ENCODE measurements at regions not wholly inside any gene's neighbourhood (a gene's known extent, or its start where the extent isn't known, plus 50 kb on each side); places are given as distances from the start of the nearest gene placed in this dataset.

- DNase-seq (ENCODE audit: low spot score), result no peak
Measured at GRCh38 chr20:42020316-42020715, 402.1 kb upstream of the CHD6 start.

DNA sequence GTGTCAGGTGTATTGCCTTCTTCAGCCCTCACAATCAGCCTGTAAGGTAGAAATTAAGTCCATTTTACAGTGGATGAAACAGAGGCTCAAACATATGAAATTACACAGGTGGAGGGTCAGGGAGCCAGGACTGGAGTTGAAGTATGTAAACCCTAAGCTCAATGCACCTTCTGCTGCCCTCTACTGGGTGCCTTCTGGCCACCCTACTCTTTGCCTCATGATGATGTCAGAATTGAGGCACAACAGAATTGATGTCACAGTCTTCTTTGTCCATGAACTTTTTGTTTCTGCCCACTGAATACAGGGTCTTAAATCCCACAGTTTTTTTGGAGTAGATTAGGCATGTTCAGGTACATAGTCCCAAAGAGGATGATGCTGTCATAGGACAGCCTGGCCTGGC, 400.8 kb upstream of the CHD6 start:
- DNase-seq (ENCODE audit: low spot score), result no peak

- no peak for DNase-seq (ENCODE audit: low spot score)
Measured at GRCh38 chr20:42010090-42010489, 391.9 kb upstream of the CHD6 start.

DNA sequence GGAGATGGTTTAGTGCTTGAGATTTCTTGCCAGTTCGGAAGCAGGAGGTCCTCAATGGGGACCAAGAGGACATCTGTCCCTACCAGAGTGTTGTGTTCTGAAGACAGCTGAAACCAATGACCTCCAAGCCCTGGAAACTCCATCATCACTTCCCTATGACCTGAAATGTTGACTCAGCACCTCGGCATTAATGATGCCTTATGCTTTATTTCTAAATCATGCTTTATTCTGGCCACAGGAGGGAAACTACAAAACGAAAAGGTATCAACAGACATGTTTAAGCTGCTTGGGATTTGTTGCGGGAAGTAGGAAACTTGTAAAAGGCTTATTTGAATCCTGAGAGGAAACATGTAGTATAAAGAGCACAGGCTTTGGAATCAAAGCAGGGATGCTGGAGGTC, 389.1 kb upstream of the CHD6 start:
- DNase-seq (ENCODE audit: low spot score), result no peak

DNA sequence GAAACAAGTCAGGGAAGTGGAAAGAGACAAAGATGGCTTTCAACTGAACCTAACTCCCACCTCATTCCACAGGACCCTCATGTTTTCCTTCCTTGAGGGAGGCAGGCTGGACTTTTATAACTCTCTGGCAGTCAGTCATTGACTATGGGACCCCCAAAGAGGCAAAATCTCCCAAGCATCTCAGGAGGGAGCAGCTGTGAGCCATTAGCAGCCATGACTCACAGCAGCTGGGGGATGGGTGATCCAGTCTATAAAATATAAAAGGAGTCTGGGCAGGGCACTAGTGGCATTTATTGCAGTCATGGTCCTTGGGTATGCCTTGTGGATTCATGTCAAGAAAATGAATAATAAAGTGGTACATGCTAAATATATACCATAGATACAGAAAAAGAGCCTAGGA, 387.0 kb upstream of the CHD6 start:
- no peak for DNase-seq (ENCODE audit: low spot score)

- DNase-seq (ENCODE audit: low spot score), result no peak
Measured at GRCh38 chr20:42003380-42003779, 385.2 kb upstream of the CHD6 start.

- no peak for DNase-seq (ENCODE audit: low spot score)
Measured at GRCh38 chr20:41998539-41999341, 380.6 kb upstream of the CHD6 start.

GRCh38 chr20:41996951-41997350, 378.8 kb upstream of the CHD6 start:
- no peak for DNase-seq (ENCODE audit: low spot score)

- no peak for DNase-seq (ENCODE audit: low spot score)
Measured at GRCh38 chr20:41992481-41992880, 374.3 kb upstream of the CHD6 start.

DNA sequence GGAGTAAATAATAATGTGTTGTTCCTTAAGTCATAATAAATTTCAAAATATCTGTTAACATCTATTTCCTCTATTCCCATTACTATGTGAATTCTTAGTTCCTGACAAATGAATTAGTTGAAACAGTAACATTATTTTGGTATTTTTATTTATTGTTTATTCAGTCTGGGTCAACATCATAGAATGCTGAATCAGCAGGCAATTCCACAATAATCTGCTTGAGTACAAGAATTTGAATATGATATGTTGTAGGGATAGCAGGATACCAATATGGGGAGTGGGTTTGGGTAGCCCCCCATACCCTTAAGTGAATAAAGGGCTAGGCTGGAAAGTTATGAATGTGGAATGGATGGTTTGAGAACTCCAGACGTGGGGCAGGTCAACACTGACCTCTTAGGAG, 373.2 kb upstream of the CHD6 start:
- DNase-seq (ENCODE audit: low spot score), result no peak

GRCh38 chr20:41989935-41990635, 371.9 kb upstream of the CHD6 start:
- DNase-seq (ENCODE audit: low spot score), result no peak

DNA sequence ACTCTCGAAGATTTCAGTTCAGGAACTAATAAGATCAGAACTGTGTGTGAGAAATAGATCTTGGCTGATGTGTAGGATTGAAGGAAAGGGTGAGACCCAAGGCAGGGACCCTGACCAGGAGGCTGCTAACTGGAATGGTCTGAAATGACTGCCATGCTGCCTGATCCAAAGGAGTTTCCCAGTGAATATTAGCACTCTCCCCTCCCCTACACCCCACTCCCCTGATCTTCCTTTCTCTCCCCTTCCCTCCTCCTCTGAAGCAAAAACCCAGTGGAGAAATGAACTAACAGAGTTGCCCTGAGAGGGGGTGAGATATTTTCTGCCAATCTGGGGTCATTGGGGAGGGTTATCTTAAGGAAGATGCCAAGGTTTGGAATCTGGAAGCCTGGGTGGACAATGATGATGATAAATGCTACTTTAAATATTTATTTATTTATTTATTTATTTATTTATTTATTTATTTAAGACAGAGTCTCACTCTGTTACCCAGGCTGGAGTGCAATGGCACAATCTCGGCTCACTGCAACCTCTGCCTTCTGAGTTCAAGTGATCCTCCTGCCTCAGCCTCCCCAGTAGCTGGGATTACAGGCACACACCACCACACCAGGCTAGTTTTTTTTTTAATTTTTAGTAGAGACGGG, 371.0 kb upstream of the CHD6 start:
- DNase-seq (ENCODE audit: low spot score), result no peak

- DNase-seq (ENCODE audit: low spot score), result no peak
Measured at GRCh38 chr20:41984031-41984430, 365.9 kb upstream of the CHD6 start.

DNA sequence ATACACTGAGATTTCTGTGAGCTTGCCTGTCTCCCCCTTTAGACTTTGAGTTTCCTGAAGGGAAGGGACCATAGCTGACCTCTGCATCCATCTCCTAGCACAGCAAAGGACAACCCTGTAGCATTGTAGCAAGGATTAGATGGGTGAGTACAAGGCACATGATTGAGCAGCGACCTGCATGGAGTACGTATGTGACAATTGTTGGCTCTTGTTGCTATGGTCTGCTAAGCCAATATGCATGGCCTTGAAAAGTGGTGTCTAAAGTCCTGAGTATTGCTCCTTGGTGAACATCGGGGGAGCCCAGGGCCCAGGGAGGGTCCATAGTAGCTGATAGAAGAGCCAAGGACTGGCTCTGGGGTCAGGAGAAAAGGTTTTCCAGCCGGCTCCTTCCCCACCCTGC, 365.0 kb upstream of the CHD6 start:
- DNase-seq (ENCODE audit: low spot score), result no peak

DNA sequence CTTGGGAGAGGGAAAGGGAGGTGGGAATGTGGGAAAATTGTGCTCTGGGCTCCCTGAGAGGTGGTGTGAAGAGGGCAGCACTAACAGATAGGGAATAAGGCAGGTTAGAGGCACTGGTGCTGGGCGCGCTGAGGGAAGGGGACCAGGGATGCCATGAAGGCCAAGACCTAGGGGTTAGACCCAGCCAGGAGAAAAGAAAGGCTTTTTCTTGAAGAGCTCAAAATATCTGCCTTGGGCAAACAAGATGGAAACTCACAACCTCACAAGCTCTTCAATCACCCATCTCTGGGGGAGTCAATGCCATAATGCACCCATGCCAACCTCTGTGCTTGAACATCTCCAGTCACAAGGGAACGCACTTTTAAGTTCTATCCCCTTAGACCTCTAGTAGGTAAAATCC, 363.6 kb upstream of the CHD6 start:
- no peak for DNase-seq (ENCODE audit: low spot score)

- DNase-seq (ENCODE audit: low spot score), result no peak
Measured at GRCh38 chr20:41978875-41979274, 360.7 kb upstream of the CHD6 start.

GRCh38 chr20:41978246-41978790, 360.1 kb upstream of the CHD6 start:
- DNase-seq (ENCODE audit: low spot score), result no peak

DNA sequence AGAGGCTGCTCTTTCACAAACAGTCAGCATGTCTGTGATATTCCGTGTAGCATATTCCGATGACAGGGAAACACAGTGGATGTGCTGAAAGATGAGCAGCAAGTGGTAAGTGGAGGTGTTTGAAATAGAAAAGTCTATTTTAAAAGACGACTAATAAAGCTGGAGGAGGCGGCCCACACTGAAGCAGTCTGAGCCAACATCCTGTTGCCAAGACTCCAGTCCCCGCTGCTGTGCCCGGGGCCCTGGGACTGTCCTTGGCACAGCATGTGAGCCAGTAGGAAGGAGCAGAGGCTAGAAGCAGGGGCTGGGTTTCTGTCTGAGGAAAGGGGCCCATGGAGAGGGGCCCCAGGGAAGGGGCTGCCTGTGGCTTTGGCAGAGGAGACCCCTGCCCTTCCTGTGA, 351.5 kb upstream of the CHD6 start:
- DNase-seq (ENCODE audit: low spot score), result no peak

DNA sequence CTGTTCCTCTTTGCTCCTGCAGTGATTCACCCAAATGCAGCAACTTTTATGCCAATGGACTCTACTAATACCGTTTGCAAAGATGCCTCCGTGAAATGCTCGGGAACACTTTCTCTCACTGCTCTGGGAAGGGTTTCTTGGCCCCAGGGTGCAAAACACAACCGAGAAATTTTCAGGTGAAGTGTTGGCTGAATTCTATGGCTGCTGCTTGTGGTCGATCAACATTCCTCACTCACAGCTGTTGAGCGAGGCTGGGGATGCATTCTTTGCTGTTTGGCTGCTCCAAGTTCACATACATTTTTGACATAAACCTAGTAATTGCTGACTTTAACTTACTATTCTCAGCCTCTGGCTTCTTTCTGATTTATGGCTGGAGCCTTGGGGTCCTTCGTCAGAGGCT, 342.0 kb upstream of the CHD6 start:
- no peak for DNase-seq (ENCODE audit: low spot score)

DNA sequence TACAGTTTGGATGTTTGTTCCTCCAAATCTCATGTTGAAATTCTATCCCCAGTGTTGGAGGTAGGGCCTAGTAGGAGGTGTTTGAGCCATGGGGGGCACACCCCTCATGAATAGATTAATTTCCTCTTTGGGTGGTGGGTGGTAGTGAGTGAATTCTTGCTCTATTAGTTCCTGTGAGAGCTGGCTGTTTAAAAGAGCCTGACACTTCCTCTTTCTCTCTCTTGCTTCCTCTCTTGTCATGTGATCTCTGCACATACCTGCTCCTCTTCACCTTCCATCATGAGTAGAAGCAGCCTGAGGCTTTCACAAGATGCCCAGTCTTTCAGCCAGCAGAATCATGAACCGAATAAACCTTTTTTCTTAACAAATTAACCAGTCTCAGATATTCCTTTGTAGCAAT, 340.2 kb upstream of the CHD6 start:
- no peak for DNase-seq (ENCODE audit: low spot score)

GRCh38 chr20:41956338-41957074, 338.3 kb upstream of the CHD6 start:
- no peak for DNase-seq (ENCODE audit: low spot score)

GRCh38 chr20:41952166-41952565, 334.0 kb upstream of the CHD6 start:
- no peak for DNase-seq (ENCODE audit: low spot score)

All from globus pallidus (tissue), 1 donor.